ENCODE measurements at regions not wholly inside any gene's neighbourhood (a gene's known extent, or its start where the extent isn't known, plus 50 kb on each side); places are given as distances from the start of the nearest gene placed in this dataset.

DNA sequence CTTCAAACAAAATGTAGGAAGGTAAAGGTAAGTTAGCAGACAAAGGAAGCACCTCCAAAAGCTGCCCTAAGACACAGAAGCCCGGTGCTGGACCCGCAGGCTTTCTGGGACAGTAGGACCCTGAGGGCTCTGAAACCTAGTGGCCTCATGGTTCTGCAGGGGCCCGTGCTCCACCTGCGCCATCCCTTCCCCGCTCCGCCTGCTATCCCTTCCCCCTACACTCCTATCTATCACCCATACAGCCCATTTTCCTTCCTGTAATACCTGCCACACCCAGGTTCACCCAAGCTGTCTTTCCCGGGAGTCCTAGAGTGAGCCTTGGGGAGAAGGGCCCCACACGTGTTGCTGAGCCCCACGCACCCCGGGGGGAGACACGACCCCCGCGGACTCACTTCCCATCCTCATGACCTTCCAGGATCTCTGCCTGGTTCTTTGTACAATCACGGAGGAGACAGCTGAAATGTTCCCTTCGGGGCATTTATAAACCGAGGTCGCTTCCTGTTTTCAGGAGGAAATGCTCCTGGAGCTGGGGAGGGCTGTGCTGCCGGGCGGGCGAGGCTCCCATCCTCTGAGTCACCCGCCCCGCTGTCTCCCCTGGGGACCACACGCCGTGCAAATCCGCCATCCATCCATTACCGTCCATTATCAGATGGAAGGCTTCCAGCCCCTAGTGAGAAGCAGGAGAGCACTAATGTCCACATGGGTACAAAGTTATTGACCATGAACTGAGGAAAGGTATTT is 251.7 kb upstream of the PITRM1 start:
- TF ChIP-seq MYC (IDR thresholded peaks at IDR 0.05; ENCODE audit: low read depth, low read length) (no peak), POLR2A (IDR thresholded peaks at IDR 0.05; ENCODE audit: extremely low read depth, insufficient read length) (no peak)
- TF ChIP-seq, protein P1, sequence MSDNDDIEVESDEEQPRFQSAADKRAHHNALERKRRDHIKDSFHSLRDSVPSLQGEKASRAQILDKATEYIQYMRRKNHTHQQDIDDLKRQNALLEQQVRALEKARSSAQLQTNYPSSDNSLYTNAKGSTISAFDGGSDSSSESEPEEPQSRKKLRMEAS (IDR thresholded peaks at IDR 0.05; ENCODE audit: low read depth, low read length) = no peak
- TF ChIP-seq, protein P2, sequence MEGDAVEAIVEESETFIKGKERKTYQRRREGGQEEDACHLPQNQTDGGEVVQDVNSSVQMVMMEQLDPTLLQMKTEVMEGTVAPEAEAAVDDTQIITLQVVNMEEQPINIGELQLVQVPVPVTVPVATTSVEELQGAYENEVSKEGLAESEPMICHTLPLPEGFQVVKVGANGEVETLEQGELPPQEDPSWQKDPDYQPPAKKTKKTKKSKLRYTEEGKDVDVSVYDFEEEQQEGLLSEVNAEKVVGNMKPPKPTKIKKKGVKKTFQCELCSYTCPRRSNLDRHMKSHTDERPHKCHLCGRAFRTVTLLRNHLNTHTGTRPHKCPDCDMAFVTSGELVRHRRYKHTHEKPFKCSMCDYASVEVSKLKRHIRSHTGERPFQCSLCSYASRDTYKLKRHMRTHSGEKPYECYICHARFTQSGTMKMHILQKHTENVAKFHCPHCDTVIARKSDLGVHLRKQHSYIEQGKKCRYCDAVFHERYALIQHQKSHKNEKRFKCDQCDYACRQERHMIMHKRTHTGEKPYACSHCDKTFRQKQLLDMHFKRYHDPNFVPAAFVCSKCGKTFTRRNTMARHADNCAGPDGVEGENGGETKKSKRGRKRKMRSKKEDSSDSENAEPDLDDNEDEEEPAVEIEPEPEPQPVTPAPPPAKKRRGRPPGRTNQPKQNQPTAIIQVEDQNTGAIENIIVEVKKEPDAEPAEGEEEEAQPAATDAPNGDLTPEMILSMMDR (IDR thresholded peaks at IDR 0.05; ENCODE audit: low read depth, low read length) = no peak
- DNase-seq (ENCODE audit: low read depth) = peak; percentile 81
- H3K4me3 ChIP-seq (ENCODE audit: low read depth, low read length) = no peak overlapping the region

DNA sequence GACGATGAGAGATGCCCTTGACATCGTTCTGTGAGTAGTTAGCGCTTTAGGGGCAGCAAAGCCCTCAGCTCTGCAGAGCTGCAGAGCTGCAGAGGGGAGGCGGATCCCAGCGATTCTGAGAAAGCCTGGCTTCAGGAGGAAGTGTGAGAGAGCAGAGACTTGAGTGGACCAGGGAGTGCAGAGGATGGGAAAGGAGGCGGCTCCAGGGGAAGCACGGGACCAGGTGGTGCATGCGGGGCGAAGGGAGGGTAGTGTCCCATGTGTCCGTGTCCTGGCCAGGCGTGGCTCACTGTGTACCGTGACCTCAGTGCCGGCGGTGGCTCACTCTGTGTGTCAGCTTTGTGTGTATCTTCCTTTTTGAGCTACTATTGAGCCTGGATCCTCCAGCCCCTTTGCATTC is 250.8 kb upstream of the PITRM1 start:
- TF ChIP-seq MYC (IDR thresholded peaks at IDR 0.05; ENCODE audit: low read depth, low read length) = no peak
- TF ChIP-seq, protein P2 (IDR thresholded peaks at IDR 0.05; ENCODE audit: low read depth, low read length) = no peak
- TF ChIP-seq POLR2A (IDR thresholded peaks at IDR 0.05; ENCODE audit: extremely low read depth, insufficient read length) = no peak
- TF ChIP-seq, protein P1 (IDR thresholded peaks at IDR 0.05; ENCODE audit: low read depth, low read length) = no peak
- no peak overlapping the region for H3K4me3 ChIP-seq (ENCODE audit: low read depth, low read length)
- no peak for DNase-seq (ENCODE audit: low read depth)

DNA sequence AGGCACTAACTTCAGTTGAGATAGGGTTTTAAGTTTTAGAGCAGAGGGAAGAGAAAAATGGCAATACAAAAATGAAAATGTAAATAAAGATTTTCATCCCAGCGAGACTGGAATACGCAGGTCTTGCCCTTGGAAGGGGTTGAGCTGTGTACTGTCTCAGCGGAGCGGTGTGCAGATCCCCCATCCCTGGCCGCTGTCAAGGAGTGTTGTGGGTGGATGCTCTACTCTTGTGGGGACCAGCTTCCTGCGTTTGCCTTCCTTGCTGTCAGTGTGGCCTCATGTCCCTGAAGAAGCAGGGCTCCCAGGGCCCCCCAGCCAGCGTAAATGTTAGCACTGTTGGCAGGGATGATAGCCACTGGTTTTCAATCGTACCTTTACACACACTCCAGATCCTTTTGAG is 249.7 kb upstream of the PITRM1 start:
- no peak for DNase-seq (ENCODE audit: low read depth)
- no peak for TF ChIP-seq POLR2A (IDR thresholded peaks at IDR 0.05; ENCODE audit: extremely low read depth, insufficient read length)
- no peak for TF ChIP-seq MYC (IDR thresholded peaks at IDR 0.05; ENCODE audit: low read depth, low read length)
- TF ChIP-seq, protein P2 (IDR thresholded peaks at IDR 0.05; ENCODE audit: low read depth, low read length) = no peak
- TF ChIP-seq, protein P1 (IDR thresholded peaks at IDR 0.05; ENCODE audit: low read depth, low read length) = no peak
- H3K4me3 ChIP-seq (ENCODE audit: low read depth, low read length) = no peak overlapping the region

DNA sequence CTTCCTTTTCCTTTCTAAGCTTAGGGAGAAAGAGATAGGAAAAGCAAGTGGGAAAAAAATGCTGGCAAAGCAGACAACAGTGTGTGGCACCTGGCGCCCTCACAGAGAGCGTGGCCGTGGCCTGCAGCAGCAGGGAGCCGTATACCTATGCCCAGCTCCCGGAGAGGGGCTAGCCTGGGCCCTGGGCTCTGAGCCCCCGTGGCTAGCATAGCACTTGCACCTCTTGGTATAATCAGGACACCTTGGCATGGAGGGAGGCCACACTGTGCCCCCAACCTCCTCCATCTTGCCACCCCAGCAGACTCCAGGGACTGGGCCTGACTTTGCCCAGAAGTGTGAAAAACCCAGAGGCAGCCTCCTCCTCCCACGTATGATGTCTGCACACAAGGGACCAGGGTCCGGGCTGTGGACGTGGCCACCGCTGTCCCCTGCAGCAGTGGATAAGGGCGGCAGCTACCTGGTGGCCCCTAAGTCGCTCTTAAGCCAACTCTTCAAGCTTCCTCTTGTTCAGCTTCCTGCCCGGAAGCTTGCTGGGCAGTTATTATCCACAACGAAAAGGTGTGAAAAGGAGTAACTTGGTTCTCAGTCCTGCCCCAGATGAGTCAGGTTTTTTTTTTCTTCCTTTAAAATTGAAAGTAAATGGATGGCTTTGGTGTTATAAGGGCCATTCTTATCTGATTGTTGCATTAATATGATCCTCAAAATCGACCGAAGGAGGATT is 249.1 kb upstream of the PITRM1 start:
- DNase-seq (ENCODE audit: low read depth) = no peak
- TF ChIP-seq, protein P1 (IDR thresholded peaks at IDR 0.05; ENCODE audit: low read depth, low read length) = no peak
- TF ChIP-seq POLR2A (IDR thresholded peaks at IDR 0.05; ENCODE audit: extremely low read depth, insufficient read length) (no peak), MYC (IDR thresholded peaks at IDR 0.05; ENCODE audit: low read depth, low read length) (no peak)
- TF ChIP-seq, protein P2 (IDR thresholded peaks at IDR 0.05; ENCODE audit: low read depth, low read length) = no peak
- H3K4me3 ChIP-seq (ENCODE audit: low read depth, low read length) = no peak overlapping the region

DNA sequence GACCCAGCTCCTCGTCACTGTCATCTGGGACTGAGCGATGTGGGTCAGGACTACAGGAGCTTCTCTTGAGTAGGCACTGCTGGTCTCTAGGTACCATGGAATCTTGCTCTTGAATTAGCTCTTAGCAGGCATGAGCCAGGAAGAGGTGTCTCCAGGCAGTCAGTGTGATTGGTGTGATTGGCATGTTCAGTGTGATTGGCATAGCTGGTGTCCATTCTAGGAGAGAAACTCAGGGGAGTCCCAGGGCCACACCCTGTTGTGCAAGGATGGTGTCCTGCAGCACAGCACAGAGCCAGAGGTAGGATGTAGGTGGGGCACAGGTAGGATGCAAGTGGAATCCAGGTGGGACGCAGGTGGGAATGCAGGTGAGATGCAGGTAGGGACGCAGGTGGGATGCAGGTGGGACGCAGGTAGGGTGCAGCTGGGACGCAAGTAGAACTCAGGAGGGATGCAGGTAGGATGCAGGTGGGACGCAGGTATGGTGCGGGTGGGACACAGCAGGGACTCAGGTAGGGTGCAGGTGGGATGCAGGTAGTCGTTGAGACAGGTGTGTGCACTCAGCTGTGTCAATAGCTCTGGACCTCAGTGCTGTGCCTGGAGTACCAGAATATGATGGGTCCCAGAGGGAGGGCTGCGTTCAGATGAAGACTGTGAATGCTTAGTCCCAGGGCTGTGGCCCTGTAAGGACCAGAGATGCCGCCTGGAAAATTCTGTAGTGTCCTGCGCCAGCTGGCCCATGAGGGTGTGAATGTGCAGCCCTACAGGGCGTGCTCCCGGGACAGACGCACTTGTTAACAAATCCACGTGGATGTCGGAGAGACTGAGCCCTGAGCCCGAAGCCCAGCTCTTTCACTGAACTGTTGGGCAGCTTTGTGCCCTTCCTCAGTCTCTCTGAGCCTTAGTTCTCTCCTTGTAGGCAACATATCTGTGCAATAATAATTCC is 248.2 kb upstream of the PITRM1 start:
- no peak overlapping the region for H3K4me3 ChIP-seq (ENCODE audit: low read depth, low read length)
- DNase-seq (ENCODE audit: low read depth) = no peak
- TF ChIP-seq POLR2A (IDR thresholded peaks at IDR 0.05; ENCODE audit: extremely low read depth, insufficient read length) (no peak), MYC (IDR thresholded peaks at IDR 0.05; ENCODE audit: low read depth, low read length) (no peak)
- TF ChIP-seq, protein P2 (IDR thresholded peaks at IDR 0.05; ENCODE audit: low read depth, low read length) = no peak
- TF ChIP-seq, protein P1 (IDR thresholded peaks at IDR 0.05; ENCODE audit: low read depth, low read length) = no peak
